ENCODE measurements at regions not wholly inside any gene's neighbourhood (a gene's known extent, or its start where the extent isn't known, plus 50 kb on each side); places are given as distances from the start of the nearest gene placed in this dataset.

DNA sequence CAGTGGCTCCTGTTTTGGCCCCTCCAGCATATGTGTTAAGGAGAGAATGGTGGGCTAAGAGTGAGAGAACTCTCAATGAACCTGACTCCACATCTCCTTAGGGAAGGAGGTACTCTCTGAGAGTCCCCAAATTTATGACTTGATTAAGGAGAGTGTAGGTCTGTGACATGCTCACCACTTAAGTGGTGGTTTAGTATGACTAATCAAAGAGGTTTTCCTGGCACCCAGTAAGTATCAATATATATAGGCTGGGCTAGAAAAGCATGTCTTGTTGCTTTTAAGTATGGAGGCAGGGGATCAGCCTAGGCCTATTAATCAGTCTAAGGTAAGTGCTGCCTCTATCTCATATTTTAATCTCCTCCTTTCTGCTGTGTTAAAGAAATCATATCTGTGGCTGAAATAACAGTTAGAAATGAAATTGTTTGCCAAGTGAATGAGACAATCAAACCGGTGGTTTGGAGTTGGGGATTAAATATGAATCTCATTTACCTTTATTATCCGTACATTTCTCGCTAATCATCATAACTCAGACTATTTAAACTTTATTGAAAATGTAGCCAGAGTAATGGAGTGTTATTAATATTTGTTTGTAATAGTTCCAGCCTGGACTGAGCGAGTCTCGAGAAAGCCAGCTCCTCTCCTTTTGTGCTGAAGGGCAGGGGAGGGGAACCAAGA, 107.7 kb upstream of the MEIS1 start:
- ATAC-seq (no peak), DNase-seq (no peak)
- Mint-ChIP-seq H3K9me3 (no peaks in the 10 kb centered on the region), H3K4me1 (no peaks in the 10 kb centered on the region), H3K36me3 (ENCODE audit: low read depth) (no peaks in the 10 kb centered on the region), H3K4me3 (no peak overlapping the region), H3K27ac (no peak overlapping the region), H3K27me3 (no peaks in the 10 kb centered on the region)

DNA sequence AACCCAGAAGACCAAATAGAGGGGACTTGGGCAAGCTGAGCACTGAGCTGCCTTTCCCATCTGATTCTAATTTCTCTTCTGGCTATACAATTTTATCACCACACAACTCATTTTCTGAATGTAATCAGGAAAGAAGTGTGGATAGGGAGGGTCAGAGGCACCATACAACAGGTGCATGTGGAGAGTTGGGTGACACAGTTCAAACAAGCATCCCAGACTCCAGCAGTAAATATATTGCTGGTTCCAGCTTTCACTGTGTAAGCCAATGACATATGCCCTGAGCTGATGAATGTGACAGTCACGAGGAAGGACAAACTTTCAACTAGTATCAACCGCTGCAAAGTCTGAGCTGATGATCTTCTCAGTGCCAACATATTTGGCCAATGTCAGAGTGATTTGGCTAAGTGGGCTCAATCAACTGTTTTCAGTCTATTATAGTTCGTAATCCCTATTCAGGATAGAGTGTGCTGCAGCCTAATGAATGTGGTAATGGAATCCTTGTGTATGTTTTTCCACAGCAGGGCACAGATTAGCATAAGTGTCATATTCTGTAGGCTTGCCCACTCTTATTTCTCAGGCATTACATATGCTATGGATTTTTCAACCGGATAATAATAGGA, 109.9 kb upstream of the MEIS1 start:
- H3K36me3 Mint-ChIP-seq (ENCODE audit: low read depth) = no peaks in the 10 kb centered on the region
- H3K27me3 Mint-ChIP-seq = no peaks in the 10 kb centered on the region
- DNase-seq (no peak), ATAC-seq (no peak)
- no peak overlapping the region for H3K4me3 Mint-ChIP-seq
- no peak overlapping the region for H3K27ac Mint-ChIP-seq
- peaks cover under 1% of the 10 kb centered on the region for H3K9me3 Mint-ChIP-seq
- no peaks in the 10 kb centered on the region for H3K4me1 Mint-ChIP-seq

DNA sequence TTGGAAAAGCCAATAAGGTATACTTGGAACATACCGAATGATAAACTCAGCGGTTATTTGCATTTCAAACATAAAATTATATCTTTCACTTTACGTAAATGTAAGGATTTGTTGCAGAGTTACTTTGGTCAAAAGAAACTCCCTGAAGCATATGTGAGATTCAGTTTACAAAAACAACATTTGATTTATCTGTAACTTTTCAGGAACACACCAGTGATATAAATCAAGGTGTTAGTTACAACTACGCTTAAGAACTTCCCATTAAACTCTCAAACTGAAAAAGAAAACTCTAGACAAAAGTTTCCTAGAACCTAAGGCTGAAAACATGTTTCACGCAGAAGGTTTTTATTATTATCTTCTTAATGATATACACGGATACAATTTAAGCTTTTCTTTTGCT, 110.6 kb upstream of the MEIS1 start:
- no peak overlapping the region for H3K4me3 Mint-ChIP-seq
- no peak overlapping the region for H3K27ac Mint-ChIP-seq
- peaks cover 3% of the 10 kb centered on the region for H3K9me3 Mint-ChIP-seq
- no peak for ATAC-seq
- DNase-seq = no peak
- no peaks in the 10 kb centered on the region for H3K27me3 Mint-ChIP-seq
- no peaks in the 10 kb centered on the region for H3K4me1 Mint-ChIP-seq
- no peaks in the 10 kb centered on the region for H3K36me3 Mint-ChIP-seq (ENCODE audit: low read depth)

DNA sequence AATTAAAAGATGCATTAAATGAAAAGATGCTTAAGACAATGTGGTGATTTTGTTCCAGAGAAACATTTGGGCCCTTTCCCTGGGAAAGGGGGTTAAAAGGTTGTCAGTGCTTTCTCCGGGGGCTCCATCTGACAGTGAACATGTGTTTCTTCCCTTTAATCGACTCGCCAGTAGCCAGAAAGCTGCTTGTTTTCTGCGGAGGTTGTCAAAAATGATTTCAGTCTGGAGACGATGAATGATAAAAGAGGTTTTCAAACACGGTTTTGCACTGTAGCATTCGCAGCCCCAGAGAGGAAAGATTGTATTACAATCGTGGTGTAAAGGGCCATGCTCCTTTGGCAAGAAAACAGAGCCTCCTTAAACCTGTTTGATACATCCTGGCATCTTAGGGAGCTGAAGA, 111.5 kb upstream of the MEIS1 start:
- Mint-ChIP-seq H3K27me3 (no peaks in the 10 kb centered on the region), H3K27ac (no peak overlapping the region), H3K4me3 (no peak overlapping the region), H3K9me3 (peaks cover 3% of the 10 kb centered on the region), H3K36me3 (ENCODE audit: low read depth) (no peaks in the 10 kb centered on the region), H3K4me1 (no peaks in the 10 kb centered on the region)
- ATAC-seq (no peak), DNase-seq (no peak)

DNA sequence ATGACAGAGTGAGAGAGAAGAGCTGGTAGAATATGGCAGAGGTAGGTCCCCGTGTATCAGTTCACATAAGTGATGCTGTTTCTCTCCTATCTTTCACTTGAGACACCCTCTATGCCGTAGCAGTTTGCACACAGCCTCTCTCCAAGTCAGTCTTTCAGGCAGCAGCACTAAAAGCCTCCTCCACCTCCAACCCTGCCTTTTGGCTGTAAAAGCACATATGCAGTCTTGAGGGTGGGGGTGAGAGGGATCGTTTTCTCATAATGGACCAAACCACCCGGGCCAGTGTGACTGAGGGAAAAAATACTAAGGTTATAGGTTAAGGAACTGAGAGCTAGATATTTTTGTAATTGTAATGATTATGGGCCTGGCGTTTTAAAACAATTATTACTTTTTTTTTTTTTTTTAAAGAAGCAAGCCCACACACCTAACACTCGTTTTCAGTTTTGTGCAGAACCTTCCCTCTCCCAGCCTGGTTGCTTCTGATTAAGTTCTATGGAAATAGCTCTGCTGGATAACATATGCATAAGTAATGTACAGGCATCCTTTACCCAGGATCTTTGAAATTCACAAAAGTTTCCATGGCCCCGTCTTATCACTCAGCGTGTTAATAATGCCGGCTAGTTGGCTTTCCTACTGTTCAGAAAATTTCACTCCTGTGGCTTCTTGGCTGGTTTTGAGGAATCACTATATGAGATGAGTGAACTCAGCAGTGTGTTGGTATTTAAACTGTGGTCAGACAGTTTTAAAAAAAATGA, 112.2 kb upstream of the MEIS1 start:
- no peaks in the 10 kb centered on the region for H3K36me3 Mint-ChIP-seq (ENCODE audit: low read depth)
- no peaks in the 10 kb centered on the region for H3K27me3 Mint-ChIP-seq
- ATAC-seq (no peak), DNase-seq (no peak)
- peaks cover 3% of the 10 kb centered on the region for H3K9me3 Mint-ChIP-seq
- H3K27ac Mint-ChIP-seq = no peak overlapping the region
- H3K4me1 Mint-ChIP-seq = no peaks in the 10 kb centered on the region
- H3K4me3 Mint-ChIP-seq = no peak overlapping the region

DNA sequence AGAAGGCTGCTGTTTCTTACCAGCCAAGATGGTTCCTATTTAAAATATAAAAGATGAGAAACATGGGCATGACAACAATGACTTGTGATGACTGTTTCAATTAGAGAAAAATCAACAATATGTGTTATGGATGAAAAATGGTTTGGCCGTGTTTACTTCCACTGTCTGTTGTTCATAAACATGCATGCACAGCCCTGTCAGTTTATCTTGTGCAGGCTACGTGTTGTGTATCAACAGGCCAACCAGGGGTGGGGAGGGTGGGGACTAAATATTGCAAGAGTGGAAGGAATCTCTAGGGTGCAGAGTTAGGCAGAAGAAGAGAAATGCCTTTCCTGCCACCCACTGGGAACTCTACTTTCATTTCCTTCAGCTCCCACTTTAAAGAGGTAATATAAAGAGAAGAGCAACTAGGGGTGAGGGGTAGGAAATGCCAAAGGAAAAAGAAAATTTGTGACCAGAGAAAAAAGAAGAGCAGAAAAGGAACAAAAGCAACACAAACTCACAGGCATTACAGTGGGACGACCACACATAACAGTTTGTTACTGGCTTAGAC, 116.8 kb upstream of the MEIS1 start:
- Mint-ChIP-seq H3K4me3 (no peak overlapping the region), H3K27me3 (no peaks in the 10 kb centered on the region), H3K27ac (no peak overlapping the region), H3K36me3 (ENCODE audit: low read depth) (no peaks in the 10 kb centered on the region), H3K4me1 (no peaks in the 10 kb centered on the region), H3K9me3 (peaks cover 3% of the 10 kb centered on the region)
- DNase-seq (no peak), ATAC-seq (no peak)

DNA sequence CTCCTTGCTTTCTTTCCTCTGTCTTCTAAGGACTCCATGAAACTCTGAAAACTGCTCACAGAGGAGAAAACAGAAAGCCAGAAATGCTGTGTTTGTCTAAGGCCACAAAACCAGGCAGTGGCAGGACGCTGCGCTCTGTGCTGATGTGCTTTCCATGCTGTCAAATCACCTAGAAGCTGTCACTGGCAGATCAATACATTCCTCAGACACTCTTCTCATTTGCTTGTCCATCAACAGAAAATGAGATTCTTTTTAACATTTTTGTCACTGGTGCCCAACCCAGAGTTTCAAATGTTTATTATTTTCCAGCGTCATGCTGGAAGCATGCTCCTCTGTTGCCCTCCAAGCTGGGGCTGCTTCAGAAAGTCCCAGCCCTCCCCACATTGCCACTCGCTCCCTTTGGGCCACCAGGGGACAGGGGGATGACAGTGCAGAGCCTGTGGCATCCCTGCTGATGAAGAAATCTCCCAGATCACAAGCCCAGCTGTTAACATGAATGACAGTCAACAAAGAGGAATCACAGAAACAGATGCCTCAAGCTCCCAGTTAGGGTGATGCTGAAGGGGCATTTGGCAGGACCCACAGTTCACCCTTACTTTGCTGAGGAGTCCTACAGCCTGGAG, 117.5 kb upstream of the MEIS1 start:
- no peaks in the 10 kb centered on the region for H3K36me3 Mint-ChIP-seq (ENCODE audit: low read depth)
- no peak for ATAC-seq

DNA sequence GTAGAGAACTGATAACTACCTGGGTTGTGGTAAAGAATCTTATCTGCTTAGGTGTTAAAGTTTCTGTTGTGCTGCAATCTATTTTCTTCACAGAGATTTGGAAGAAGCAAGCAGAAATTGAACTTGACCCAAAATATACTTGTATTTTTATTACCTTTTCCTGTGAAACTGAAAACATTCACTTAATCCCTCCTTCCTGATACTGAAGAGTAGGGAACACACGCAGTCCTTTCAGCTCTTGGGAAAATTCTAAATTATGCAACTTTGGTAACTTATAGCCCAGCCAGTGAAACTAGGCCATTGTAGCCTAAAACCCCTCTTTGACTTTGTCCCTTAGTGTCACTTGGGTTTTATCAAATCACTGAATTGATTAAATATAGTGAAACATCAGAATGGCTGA, 128.4 kb upstream of the MEIS1 start:
- Mint-ChIP-seq H3K36me3 (ENCODE audit: low read depth) (no peaks in the 10 kb centered on the region), H3K4me3 (no peak overlapping the region), H3K4me1 (no peaks in the 10 kb centered on the region), H3K27ac (no peak overlapping the region), H3K9me3 (no peaks in the 10 kb centered on the region), H3K27me3 (no peaks in the 10 kb centered on the region)
- DNase-seq (no peak), ATAC-seq (no peak)

More for the DNA sequence above, 117.5 kb upstream of the MEIS1 start:
- no peaks in the 10 kb centered on the region for H3K4me1 Mint-ChIP-seq
- H3K4me3 Mint-ChIP-seq = no peak overlapping the region
- DNase-seq = no peak
- no peak overlapping the region for H3K27ac Mint-ChIP-seq
- H3K9me3 Mint-ChIP-seq = peaks cover 7% of the 10 kb centered on the region
- H3K27me3 Mint-ChIP-seq = no peaks in the 10 kb centered on the region

DNA sequence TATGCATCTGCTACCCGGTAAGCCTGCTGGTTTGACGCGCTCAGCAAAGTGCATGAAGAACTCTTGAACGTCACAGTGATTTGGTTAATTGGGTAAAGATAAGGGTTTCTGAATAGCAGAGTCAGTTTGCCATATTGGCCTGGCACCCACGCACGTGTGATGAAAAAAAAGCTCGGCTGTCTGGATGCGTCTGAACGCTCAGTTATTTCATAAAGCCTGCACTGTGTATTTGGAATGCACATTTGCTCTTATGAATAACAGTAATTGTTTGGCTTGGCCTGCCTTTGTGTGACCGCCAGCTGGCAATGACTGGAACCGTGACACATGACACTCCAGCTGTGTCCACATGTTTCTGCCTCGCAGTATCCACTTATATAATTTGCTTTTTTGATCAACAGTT, 129.2 kb upstream of the MEIS1 start:
- no peak for DNase-seq
- no peaks in the 10 kb centered on the region for H3K4me1 Mint-ChIP-seq

DNA sequence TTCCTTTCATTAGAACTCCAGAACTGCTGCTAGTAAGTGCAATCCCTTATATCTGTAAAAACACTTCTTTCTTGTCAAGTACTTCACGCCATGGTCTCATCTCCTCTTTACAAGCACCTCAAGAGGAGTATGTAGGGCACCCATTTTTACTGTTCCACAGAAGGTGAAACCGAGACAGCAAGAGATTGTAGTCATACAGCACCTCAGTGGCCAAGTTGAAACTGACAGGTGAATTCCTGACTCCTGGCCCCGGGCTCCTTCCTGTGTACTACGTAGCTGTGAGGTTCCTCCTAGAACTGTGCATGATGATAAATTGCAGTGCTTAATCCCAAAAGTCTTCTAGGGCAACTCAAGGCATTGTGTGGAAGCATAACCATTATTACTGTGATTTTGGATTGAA, 131.5 kb upstream of the MEIS1 start:
- H3K36me3 Mint-ChIP-seq (ENCODE audit: low read depth) = no peaks in the 10 kb centered on the region
- H3K9me3 Mint-ChIP-seq = no peaks in the 10 kb centered on the region
- ATAC-seq = no peak

More for the DNA sequence above, 129.2 kb upstream of the MEIS1 start:
- Mint-ChIP-seq H3K9me3 (no peaks in the 10 kb centered on the region), H3K27me3 (no peaks in the 10 kb centered on the region), H3K4me3 (no peak overlapping the region), H3K27ac (no peak overlapping the region), H3K36me3 (ENCODE audit: low read depth) (no peaks in the 10 kb centered on the region)
- no peak for ATAC-seq

DNA sequence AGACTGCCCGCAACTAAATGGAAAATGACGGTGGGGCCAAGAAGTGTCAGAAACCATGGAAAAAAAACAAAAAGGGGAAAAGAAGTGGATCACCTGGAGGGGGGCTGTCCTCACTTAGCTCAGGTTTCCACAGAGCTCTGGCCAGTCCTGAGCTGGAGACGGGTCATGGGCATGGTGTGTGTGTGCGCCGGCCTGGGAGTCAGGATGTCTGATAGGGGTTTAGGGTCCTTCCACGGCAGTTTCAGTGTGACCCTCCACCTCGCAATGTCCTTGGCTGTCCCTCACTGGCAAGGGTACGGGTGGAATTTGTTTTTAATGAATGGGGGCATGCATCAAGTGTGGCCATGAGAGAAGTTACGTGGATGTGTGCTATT, 133.2 kb upstream of the MEIS1 start:
- DNase-seq = no peak
- no peak for ATAC-seq
- no peaks in the 10 kb centered on the region for H3K27me3 Mint-ChIP-seq
- H3K4me3 Mint-ChIP-seq = no peak overlapping the region
- no peak overlapping the region for H3K27ac Mint-ChIP-seq
- H3K9me3 Mint-ChIP-seq = no peaks in the 10 kb centered on the region
- H3K4me1 Mint-ChIP-seq = no peaks in the 10 kb centered on the region
- H3K36me3 Mint-ChIP-seq (ENCODE audit: low read depth) = no peaks in the 10 kb centered on the region

More for the DNA sequence above, 131.5 kb upstream of the MEIS1 start:
- Mint-ChIP-seq H3K27me3 (no peaks in the 10 kb centered on the region), H3K27ac (no peak overlapping the region), H3K4me3 (no peak overlapping the region), H3K4me1 (no peaks in the 10 kb centered on the region)
- DNase-seq = no peak

DNA sequence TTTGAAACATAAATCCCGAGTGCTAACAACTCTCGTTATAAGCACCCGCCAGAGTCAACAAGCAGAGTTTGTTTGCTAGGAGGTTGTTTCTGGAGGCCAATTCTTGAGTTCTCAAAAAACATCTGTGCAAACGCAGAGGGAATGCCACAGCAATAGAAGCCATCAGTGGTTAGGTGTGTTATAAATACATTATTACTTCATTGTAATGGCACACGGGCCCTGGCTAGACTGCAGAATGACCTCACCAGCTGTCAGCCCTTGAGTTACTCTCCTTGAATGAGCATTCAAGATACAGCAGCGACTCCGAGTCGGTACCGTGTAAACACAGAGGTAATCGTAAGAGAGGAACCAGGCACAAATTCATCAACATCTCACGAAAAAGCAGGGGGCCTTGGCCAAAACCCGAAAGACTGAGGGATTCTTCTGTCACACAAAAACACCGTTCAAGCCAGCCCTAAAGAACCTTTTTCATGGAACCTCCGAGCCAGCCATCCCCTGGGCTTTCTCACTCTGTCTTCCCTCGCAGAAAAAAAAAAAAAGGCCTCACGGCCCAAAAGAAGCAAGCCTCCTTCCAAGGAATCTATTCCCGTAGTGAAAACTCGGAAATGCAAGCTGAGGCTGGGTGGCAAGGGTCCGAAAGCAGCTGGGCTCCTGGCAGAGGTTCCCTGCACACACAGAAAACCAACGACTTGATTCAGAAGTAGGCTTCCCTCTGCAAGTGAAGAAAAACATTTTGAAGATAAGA, 133.7 kb upstream of the MEIS1 start:
- H3K4me3 Mint-ChIP-seq = no peak overlapping the region

DNA sequence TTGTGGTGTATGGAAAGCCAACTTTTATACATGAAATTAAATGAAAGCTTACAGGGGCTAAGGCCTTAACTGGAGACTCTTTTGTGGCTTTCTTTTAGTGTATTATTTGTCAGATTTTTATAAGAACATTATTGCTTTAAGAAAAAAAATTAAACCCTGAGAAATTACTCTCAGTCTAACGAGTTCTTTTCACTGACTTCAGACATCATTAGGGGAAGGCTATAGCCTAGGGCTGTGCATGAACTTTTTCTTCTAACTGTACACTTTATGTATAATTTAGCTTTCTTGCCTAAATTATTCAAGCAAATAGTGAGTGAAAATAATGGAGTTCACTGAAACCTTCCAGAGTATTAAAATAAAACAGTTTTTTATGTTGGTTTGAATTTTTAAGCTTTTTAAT, 151.1 kb upstream of the MEIS1 start:
- Mint-ChIP-seq H3K4me3 (no peak overlapping the region), H3K9me3 (no peaks in the 10 kb centered on the region), H3K36me3 (ENCODE audit: low read depth) (no peaks in the 10 kb centered on the region), H3K4me1 (no peaks in the 10 kb centered on the region), H3K27ac (no peak overlapping the region), H3K27me3 (peaks cover 2% of the 10 kb centered on the region)
- DNase-seq = no peak
- no peak for ATAC-seq

More for the DNA sequence above, 133.7 kb upstream of the MEIS1 start:
- DNase-seq = no peak
- H3K36me3 Mint-ChIP-seq (ENCODE audit: low read depth) = no peaks in the 10 kb centered on the region
- no peaks in the 10 kb centered on the region for H3K4me1 Mint-ChIP-seq
- no peaks in the 10 kb centered on the region for H3K9me3 Mint-ChIP-seq
- no peak for ATAC-seq
- H3K27me3 Mint-ChIP-seq = no peaks in the 10 kb centered on the region
- no peak overlapping the region for H3K27ac Mint-ChIP-seq

DNA sequence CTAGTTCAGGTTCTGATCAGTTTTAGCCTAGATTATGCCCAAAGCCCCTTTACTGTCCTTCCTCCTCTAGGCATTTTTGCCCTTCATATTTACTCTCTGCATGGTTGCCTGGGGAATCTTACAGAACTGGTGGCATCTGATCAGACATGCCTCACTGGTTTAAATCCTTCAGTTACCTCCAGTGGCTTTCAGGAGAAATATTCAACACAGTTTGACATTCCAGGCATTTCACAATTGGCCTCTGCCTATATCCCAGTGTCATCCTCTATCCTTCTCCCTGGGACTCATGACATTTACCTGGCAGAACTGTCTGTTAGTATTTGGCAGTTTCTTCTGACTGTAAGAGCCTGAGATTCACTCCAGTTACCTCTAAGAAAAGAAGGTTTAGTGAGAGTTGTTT, 152.9 kb upstream of the MEIS1 start:
- ATAC-seq (no peak), DNase-seq (no peak)
- Mint-ChIP-seq H3K9me3 (no peaks in the 10 kb centered on the region), H3K27me3 (no peaks in the 10 kb centered on the region), H3K4me1 (no peaks in the 10 kb centered on the region), H3K27ac (no peak overlapping the region), H3K36me3 (ENCODE audit: low read depth) (no peaks in the 10 kb centered on the region), H3K4me3 (no peak overlapping the region)

Data from activated naive CD8-positive, alpha-beta T cell treated with anti-CD3 and anti-CD28 coated beads, Interleukin-2, amount 50 U/mL, for 24 hours (primary cell).